Adrenal gland (tissue), 5 donors: ENCODE measurements at regions not wholly inside any gene's neighbourhood (a gene's known extent, or its start where the extent isn't known, plus 50 kb on each side); places are given as distances from the start of the nearest gene placed in this dataset.

Source experiments
- CTCF ChIP-seq, 6 experiments: fragments of 450-650 bp in 4 of 6; fragments of 200-600 bp in 2 of 6; sonication (generic) in 1 of 6; IDR thresholded peaks; 1 replicate in 5 of 6; 2 replicates in 1 of 6; pipeline versions ENCODE4 v1.5.1 to v1.8.0; 2016 to 2021; ENCODE audit warnings: antibody characterized with exemption in 6 of 6, mild to moderate bottlenecking in 2 of 6, moderate library complexity in 1 of 6
- POLR2A ChIP-seq, 2 donors: fragments of 450-650 bp; IDR thresholded peaks; one replicate each; pipeline ENCODE4 v1.6.1; 2017; ENCODE audit warnings: antibody characterized with exemption in 2 of 2, mild to moderate bottlenecking in 2 of 2, moderate library complexity in 1 of 2
- donor health status: DM: no; HTN: no; CAD: no.

DNA sequence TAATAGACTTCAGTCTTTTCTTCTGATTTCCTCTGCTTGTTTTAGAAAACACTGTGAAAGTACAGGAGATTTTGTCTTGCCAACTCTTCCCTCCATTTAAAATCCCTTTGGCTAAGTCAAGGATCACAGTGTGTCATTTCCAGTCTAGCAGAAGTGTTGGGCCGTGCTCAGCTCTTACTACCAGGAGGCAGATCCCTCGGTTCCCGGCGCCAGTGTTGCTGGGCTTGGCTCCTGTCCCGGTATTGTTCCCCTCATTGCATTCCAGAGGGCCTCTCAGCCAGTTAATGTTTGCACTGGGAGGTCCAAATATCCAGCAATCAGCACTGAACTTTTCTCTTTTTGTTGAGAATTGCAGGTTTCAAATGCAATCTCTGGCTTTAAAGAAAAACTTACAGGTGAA, 612.1 kb upstream of the MGMT start:
- TF ChIP-seq CTCF (IDR thresholded peaks at IDR 0.05) (no peak), POLR2A (IDR thresholded peaks at IDR 0.05) (no peak)
